VCaP (cell line): ENCODE measurements at regions not wholly inside any gene's neighbourhood (a gene's known extent, or its start where the extent isn't known, plus 50 kb on each side); places are given as distances from the start of the nearest gene placed in this dataset.

Experiments used
- H3K27ac ChIP-seq: fragments of 450-650 bp; 2 replicates; pipeline ENCODE4 v1.5.1; 2017
- TF ChIP-seq, protein P1 (sequence below): fragments of 450-650 bp; conservative IDR thresholded peaks from 2 replicates; pipeline ENCODE4 v1.5.1; 2017; ENCODE audit warnings: mild to moderate bottlenecking, moderate library complexity

DNA sequence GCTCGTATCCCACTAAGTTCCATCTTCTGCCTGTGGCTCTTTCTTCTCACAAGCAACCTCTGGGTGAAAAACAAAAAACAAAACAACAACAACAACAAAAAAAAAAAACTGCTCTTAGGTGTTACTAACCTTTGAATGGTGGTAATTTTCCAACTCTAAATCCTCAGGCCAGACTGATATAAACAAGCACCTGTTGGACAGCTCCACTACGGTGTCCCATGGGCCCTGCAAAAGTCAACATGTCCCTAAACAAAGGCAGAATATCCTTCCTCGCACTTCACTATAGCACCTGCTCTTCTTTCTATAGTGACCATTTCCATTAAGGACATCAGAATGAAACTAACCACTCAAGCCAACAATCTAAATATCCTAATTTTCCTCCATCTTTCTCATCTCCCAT, 54.6 kb upstream of the PARM1 start:
- TF ChIP-seq, protein P1, sequence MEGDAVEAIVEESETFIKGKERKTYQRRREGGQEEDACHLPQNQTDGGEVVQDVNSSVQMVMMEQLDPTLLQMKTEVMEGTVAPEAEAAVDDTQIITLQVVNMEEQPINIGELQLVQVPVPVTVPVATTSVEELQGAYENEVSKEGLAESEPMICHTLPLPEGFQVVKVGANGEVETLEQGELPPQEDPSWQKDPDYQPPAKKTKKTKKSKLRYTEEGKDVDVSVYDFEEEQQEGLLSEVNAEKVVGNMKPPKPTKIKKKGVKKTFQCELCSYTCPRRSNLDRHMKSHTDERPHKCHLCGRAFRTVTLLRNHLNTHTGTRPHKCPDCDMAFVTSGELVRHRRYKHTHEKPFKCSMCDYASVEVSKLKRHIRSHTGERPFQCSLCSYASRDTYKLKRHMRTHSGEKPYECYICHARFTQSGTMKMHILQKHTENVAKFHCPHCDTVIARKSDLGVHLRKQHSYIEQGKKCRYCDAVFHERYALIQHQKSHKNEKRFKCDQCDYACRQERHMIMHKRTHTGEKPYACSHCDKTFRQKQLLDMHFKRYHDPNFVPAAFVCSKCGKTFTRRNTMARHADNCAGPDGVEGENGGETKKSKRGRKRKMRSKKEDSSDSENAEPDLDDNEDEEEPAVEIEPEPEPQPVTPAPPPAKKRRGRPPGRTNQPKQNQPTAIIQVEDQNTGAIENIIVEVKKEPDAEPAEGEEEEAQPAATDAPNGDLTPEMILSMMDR = no peak

DNA sequence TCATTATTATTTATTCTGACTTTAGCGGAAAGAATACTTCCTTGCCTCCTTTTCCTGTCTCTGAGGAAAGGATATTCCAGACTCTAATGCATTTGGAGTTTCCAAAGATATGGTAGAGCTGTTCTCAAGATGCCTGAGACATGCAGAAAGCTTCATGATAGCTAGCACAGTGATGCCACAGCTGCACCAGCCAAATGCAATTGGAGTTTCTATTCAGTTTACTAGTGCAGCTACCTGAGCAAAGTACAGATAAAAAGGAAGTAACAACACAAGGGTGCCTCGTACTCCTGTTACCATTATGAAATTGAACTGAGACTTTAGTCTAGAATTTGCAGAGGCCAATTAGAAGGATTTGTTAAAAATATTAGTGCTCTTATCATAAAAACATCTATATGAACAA, 57.5 kb upstream of the PARM1 start:
- no peak overlapping the region for H3K27ac ChIP-seq
- TF ChIP-seq, protein P1 = no peak

More for the DNA sequence above, 54.6 kb upstream of the PARM1 start:
- no peak overlapping the region for H3K27ac ChIP-seq

DNA sequence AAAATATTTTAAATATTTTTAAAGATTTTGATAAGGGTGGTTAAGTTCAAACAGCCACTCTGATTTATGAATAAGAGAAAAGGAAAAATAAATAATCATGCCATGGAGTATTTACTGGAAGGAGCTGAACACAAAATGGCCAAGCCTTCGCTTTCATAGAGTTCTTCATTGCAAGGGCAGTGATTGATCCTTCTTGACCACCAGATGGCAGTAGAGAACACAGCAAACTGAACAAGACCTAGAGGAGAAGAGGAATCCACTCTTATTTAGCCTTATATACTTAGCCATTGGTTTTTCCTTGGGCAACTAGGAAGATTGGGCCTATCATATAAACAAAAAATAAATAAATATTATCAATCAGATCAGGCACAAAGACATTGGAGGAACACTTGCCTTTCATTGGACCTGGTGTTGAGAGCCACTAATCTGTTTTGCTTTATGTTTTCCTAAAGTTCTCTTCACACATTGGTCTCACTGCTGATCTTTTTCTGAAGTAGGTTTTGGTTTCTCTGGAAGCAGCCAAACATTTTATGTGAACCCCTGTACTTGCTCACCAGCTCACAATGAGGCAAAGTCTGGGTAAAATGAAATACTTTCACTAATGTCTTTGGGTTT, 58.1 kb upstream of the PARM1 start:
- TF ChIP-seq, protein P1 = peak; percentile 99
- no peak overlapping the region for H3K27ac ChIP-seq

DNA sequence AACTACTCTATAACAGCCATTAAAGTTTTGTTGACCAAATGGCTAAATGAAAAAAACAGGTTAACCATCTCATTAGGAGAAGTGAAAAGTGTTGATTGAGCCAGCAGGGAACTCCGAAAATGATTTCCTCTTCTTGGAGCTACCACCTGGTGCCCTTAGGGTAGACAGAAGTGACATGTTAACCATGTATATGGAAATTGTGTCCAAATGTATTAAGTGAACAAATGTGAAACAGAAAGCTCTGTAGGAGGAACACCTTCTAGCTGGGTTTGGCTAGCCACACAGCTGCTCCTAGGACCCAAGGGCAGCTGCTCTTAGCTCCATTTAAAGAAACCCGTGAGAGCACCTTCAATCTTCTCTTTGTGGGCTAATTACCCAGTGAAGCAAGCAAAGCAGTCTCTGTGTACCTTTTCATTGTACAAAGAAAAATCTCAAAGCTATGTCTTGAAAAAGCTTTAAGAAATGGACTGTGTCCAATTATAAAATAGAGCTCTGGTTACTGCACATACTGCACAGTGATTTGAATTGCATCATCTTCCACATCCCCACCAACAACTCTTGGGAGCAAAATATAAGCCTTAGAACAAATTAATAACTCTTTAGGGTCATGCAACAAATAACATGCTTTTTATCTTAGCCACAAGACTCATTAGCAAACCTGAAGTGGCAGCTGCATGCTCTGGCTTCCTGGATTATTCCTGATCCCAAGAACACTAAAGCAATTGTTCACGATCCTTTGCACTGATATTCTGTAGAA, 59.2 kb upstream of the PARM1 start:
- no peak overlapping the region for H3K27ac ChIP-seq

DNA sequence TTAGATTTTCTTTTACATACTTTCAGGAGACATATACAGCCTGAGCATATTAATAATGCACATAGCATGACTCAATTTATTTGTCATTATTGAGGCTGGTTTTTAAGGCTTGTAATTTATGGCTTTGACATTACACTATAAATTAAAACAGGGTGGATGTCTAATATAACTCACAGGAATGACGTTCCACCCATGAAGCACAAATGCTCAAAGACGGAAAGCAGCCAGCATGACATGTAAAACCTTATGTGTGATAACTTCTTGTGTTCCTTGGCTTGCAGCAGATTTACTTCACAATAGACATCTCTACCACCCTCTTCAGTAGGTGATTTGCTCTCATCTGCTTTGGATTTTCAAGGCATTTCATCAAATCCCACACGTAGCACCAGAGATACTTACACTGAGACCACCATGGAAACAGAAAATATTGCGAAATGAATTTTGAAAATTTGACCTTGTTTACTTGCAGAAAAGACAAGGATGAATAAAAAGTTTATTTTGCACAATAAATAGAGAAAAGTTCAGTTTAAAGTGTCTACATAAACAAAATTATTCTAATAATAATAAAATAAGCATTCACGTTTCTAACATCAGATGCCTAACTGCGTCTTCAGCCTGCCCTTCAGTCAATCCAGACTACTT, 64.7 kb upstream of the BTC start:
- TF ChIP-seq, protein P1 = no peak
- no peak overlapping the region for H3K27ac ChIP-seq

More for the DNA sequence above, 59.2 kb upstream of the PARM1 start:
- TF ChIP-seq, protein P1 = no peak

DNA sequence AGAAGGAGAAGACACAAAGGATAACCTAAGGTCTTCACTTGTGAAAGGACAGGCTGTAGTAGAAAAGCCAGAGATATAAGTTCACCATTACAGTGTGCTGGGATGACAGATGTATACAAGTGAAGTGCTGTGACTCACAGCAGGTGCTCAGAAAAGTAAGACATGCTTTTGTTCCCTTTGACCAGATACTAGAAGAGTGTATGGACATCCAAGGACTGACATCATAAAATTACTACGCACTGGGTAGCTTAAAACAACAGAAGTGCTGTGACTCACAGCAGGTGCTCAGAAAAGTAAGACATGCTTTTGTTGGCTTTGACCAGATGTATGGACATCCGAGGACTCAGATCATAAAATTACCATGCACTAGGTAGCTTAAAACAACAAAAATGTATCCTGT, 61.6 kb upstream of the BTC start:
- TF ChIP-seq, protein P1 = no peak
- H3K27ac ChIP-seq = no peak overlapping the region

DNA sequence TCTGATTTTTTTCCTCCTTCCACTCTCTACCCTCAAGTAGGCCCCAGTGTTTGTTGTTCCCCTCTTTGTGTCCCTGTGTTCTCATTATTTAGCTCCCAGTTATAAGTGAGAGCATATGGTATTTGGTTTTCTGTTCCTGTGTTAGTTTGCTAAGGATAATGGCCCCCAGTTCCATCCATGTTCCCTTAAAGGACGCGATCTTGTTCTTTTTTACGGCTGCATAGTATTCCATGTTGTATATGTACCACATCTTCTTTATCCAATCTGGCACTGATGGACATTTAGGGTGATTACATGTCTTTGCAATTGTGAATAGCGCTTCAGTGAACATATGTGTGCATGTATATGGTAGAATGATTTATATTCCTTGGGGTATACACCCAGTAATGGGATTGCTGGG, 54.5 kb upstream of the BTC start:
- H3K27ac ChIP-seq = no peak overlapping the region
- TF ChIP-seq, protein P1 = no peak
